NCI-H128 (cell line): ENCODE measurements at regions not wholly inside any gene's neighbourhood (a gene's known extent, or its start where the extent isn't known, plus 50 kb on each side); places are given as distances from the start of the nearest gene placed in this dataset.

Source experiments
- DNase-seq: peaks from one replicate; lab custom pipeline; 2025; ENCODE audit not compliant: unreplicated experiment; lab: John Stamatoyannopoulos, UW

DNA sequence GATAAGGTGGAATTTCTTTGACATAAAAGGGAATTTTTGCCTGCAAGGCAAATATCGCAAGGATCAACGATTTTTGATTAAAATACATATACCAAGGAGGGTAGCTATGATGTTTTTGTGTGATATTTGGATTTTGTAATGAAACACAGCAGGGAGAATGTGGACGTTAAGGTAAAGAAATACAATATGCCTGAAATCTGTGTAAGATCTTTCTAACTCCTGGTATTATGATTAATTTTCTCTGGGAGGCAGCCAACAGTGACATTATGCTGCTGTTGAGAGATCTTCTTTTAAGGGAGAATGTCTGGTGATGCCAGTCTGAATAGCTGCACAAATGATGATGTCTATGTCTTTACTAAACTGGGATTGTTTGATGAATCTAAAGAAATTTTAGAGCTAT lies 972.2 kb downstream of the SQOR start:
- no peak for DNase-seq

DNA sequence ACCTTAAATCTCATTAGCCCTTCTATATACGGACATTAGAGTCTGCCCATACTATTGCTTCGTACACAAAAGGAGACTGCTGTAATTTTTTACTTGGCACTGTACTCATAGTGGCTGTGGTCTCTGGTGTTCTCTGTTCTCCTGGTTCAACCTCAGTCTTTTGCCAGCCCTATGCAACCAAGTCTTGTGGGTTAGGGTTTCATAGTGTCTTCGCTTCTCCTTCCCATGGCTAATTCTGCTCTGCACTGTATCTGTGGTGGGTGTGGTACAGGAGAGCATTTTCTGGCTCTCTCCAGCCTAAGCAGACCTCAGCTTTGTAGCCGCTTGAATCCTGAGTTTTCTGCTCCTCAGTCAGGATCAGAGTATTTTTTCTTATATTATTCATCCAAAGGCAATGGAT lies 981.2 kb downstream of the SQOR start:
- no peak for DNase-seq

- no peak for DNase-seq
Observed at GRCh38 chr15:46617507-46617906, 982.7 kb downstream of the SQOR start.

GRCh38 chr15:46618984-46619383 lies 984.2 kb downstream of the SQOR start:
- no peak for DNase-seq

- DNase-seq: no peak
Observed at GRCh38 chr15:46620392-46621013, 985.7 kb downstream of the SQOR start.

GRCh38 chr15:46622851-46623250 lies 988.0 kb downstream of the SQOR start:
- no peak for DNase-seq

DNA sequence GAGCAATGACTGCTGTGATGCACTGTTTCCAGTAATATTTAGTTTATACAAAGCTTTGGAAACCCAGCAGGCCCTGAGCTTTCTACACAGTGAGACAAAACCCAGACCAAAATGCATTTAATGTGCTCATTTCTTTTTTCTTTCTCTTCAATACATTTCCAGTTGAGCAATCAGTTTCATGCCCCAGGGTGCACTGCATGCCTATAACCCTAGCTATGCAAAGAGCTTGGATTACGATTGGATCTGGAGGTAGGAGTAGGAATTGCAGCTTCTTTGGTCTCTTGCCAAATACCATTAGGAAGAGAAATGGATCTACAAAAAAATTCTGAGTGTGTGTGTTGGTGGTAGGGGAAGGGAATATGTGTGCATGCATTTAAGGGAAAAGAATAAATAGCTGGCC lies 1001.4 kb downstream of the SQOR start:
- DNase-seq: no peak

DNA sequence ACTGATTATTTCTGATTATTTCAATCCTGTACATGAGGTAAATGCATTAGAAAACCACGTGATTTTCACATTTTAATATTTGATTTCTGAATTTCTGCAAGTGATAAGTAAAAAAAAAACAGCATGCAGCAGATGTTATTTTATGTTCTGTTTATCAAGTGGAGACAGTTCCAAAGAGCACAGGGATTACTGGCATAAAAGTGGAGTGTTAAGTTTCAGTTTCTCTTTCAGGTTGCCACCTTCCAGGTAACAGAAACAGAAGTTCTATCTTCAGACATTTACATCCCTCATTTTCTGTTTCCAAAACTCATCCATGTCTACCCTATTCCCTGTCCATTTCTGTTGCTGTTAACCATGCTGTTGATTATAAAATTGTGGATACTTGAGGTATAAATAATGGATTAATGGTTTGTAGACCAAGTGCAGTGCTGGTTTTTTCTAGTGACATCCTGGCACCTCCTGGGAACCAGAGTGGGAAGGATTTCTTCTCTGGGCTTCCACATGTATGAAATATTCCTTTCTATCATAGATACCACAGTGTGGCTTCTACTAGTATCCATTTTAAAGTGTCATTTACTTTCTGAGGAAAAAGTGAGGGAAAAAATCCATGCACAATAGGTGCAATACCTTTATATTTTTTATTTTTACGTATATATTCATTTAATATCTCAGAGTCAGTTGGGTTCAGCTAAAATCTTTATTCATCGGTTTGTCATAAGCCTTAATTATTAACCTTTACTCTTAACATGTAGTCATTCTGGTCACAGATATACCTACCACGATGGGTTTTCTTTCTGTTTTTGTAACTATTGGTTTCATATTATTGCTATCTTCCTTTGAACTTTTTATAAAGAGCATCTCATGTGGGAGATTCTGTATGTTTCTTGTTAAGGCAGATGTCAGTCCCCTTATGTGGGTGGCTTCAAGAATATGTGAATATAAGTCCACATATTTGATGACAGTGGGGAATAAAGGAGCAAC lies 1010.0 kb downstream of the SQOR start:
- DNase-seq: no peak

- DNase-seq: no peak
Observed at GRCh38 chr15:46646490-46646889, 1011.7 kb downstream of the SQOR start.

- DNase-seq: no peak
Observed at GRCh38 chr15:46647046-46647445, 1012.2 kb downstream of the SQOR start.

GRCh38 chr15:46652266-46652665 lies 1017.4 kb downstream of the SQOR start:
- no peak for DNase-seq

- no peak for DNase-seq
Observed at GRCh38 chr15:46654993-46655392, 1020.2 kb downstream of the SQOR start.

DNA sequence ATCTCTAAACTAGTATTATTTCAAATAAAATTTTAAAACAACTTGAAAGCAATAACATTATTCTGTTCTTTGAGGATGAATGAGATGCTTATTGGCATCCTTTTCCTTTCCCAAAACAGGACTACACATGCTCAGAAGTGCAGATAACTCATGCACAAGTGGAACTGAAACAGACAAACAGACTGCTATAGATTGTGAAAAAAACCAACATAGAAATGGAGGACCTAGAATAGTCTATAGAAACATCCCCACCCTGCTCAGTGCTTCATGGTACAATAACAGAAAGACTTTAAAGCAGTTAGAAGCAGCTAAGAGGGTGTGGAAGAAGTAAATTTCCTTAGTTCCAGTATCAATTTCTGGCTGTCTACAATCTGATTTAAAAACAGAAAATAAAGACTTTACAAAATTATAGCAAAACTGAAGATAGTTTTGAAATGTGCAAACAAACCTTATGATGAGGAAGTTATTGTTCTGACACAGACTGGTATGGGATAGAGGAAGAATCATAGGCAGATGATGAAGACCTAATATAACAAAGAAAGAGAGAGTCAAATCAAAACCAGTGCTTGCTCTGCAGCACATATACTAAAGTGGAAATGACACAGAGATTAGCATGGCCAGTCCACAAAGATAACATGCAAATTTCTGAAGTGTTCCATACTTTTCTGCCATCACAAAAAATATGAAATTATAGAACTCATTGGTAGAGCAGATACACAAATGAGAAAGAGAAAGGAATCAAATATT lies 1025.4 kb downstream of the SQOR start:
- DNase-seq: no peak

DNA sequence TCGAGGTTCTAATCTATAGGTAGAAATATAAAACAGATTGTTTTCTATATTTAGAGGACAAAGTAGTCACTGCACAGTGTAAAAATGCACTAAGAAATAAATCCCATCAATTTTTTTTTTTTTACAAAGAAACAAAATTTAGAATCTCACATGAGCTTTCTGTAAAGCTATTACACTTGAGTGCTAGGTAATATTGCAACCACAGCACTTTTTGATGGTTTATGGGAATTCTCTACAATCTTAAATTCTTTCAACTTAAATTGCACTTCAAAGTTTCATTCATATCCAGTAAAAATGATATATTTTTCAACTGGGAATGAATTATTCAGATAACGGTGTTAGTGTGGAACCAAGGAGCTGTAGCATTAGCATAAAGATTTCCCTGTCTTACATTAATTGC lies 1035.4 kb downstream of the SQOR start:
- no peak for DNase-seq

DNA sequence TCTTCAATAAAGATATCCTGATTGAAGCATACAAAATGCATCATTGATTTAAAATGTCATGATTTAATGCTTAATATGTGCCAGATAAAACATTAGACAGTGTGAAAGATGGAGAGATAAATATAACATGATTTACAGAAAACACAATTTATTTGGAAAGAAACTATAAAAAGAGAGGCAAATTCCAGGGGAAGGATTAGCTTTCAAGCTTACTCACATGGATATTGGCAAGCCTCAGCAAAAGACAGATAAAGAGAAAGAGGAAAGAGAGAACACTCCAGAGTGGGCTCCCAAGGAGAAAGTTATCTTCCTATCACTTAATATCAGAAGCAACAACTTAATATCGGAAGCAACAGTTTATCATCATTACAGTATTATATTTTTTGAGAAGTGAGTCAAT lies 1036.5 kb downstream of the SQOR start:
- DNase-seq: no peak

GRCh38 chr15:46672041-46672440 lies 1037.2 kb downstream of the SQOR start:
- no peak for DNase-seq

DNA sequence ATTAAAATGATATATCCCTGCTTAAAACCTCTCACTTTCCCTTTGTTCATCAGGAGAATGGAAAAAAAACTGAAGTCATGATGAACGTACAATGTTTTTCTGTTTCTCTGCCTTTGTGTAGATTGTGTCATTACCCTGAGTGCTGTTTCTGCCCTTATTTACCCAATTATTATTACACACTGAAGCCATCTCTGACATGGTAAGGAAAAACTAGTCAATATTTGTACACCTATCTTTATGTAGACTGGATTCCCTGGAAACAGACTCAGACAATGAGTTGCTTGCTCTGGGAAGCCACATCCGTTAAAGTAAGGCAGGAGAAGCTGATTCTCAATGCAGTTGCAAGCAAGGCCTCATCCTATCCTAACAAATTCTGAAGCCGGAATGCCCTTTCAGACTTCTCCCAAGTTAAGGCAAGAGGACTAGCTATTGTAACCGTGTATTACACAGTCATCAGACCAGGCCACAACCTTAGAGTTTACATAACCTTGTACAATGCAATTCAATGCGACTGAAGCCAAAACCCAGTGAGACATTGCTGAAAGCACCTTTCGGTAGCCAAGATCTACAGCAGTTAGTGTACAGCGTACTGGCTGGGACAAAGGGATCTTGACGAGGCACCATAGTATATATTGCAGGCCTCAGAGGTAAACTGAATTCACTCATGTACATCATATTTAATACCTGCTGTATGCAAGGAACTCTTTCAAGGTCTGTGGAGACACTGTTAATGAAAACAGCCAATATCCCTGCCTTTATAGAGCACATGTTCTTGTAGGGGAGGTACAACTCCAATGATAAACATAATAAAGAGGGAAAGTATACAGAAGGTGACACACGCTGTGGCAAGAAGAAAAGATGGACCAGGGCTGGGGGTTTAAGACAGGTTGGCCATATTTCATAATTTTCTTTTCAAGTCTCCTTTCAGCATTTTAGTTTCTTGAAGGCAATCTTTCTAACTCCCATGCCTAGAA lies 1040.8 kb upstream of the SEMA6D start:
- no peak for DNase-seq

DNA sequence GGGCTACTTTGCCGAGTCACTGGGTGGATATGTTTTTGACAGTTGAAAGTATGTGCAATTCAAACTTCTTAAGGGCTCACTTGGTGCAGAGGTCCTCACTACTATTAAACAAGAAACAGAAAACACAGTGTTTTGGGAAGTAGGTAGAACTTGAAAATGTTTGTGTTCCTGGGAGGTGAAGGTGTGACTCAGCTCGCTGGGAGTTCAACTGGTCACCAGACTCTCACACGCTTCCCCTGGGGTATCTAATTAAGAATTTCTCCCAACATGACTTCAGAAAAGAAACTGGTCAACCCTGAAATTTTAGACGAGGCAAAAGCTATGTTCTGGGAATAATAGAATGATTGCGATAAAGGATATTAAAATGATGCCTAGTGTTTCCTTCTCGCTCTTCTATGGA lies 1039.8 kb upstream of the SEMA6D start:
- no peak for DNase-seq

- no peak for DNase-seq
Observed at GRCh38 chr15:46681901-46682300, 1035.4 kb upstream of the SEMA6D start.

- no peak for DNase-seq
Observed at GRCh38 chr15:46682969-46683791, 1034.1 kb upstream of the SEMA6D start.
